PC-9 (cell line): ENCODE measurements at regions not wholly inside any gene's neighbourhood (a gene's known extent, or its start where the extent isn't known, plus 50 kb on each side); places are given as distances from the start of the nearest gene placed in this dataset.

Source experiments
- BruUV-seq: library from RNA; stranded (reverse); fragments of 400-500 nt; replicated peaks from 2 replicates; lab custom pipeline; 2021; lab: Mats Ljungman, UMichigan
- CTCF ChIA-PET: fragments of 300-600 bp; sonication (Branson Sonifier 250); formaldehyde crosslinking; loops from one replicate; lab custom pipeline; 2022; ENCODE audit warnings: antibody characterized with exemption; lab: Charles Lee
- POLR2A ChIA-PET: fragments of 300-600 bp; sonication (Branson Sonifier 250); formaldehyde crosslinking; loops from one replicate; lab custom pipeline; 2022; ENCODE audit warnings: antibody characterized with exemption; ENCODE audit not compliant: unreplicated experiment; lab: Charles Lee
- DNase-seq, 2 experiments: peaks; one replicate each; pipeline versions ENCODE4 v3.0.0 to v3.0.0-alpha.2; 2015 to 2022; ENCODE audit warnings: mixed read lengths in 1 of 2
- H2AFZ ChIP-seq: fragments of 200-600 bp; sonication (generic); 2 replicates; pipeline ENCODE4 v1.8.1; 2017; ENCODE audit warnings: antibody characterized with exemption
- H3F3A ChIP-seq: fragments of 200-600 bp; sonication (generic); 2 replicates; pipeline ENCODE4 v1.8.1; 2017; ENCODE audit warnings: antibody characterized with exemption, mild to moderate bottlenecking, low read depth; ENCODE audit not compliant: insufficient read depth
- H3K27ac ChIP-seq: fragments of 200-600 bp; sonication (generic); 2 replicates; pipeline ENCODE4 v1.6.1; 2016; ENCODE audit warnings: mixed run types
- H3K27me3 ChIP-seq: fragments of 200-600 bp; sonication (generic); 2 replicates; pipeline ENCODE4 v1.6.1; 2016; ENCODE audit warnings: low read depth, mixed run types; ENCODE audit not compliant: insufficient read depth
- H3K36me3 ChIP-seq: fragments of 200-600 bp; sonication (generic); 2 replicates; pipeline ENCODE4 v1.6.1; 2016; ENCODE audit warnings: low read depth, mixed run types
- H3K4me1 ChIP-seq: fragments of 200-600 bp; sonication (generic); replicated peaks from 2 replicates; pipeline ENCODE4 v1.6.1; 2016; ENCODE audit warnings: mixed run types; ENCODE audit not compliant: insufficient read depth
- H3K4me2 ChIP-seq: fragments of 200-600 bp; sonication (generic); 2 replicates; pipeline ENCODE4 v1.6.1; 2017; ENCODE audit warnings: mixed run types
- H3K4me3 ChIP-seq: fragments of 200-600 bp; sonication (generic); 2 replicates; pipeline ENCODE4 v1.6.1; 2016; ENCODE audit warnings: mixed run types
- H3K79me2 ChIP-seq: fragments of 200-600 bp; sonication (generic); 2 replicates; pipeline ENCODE4 v1.6.1; 2017; ENCODE audit warnings: low read depth, mixed run types
- H3K9me2 ChIP-seq: fragments of 200-600 bp; sonication (generic); 2 replicates; pipeline ENCODE4 v1.8.1; 2017; ENCODE audit warnings: mild to moderate bottlenecking; ENCODE audit not compliant: insufficient read depth
- H3K9me3 ChIP-seq: fragments of 200-600 bp; sonication (generic); 2 replicates; pipeline ENCODE4 v1.8.1; 2016; ENCODE audit warnings: low read depth; ENCODE audit not compliant: insufficient read depth
- H4K20me1 ChIP-seq: fragments of 200-600 bp; sonication (generic); 2 replicates; pipeline ENCODE4 v1.8.1; 2017; ENCODE audit not compliant: insufficient read depth
- CTCF ChIP-seq: fragments of 200-600 bp; sonication (generic); conservative IDR thresholded peaks from 2 replicates; pipeline ENCODE4 v1.6.1; 2017; ENCODE audit warnings: mixed run types, antibody characterized with exemption, mild to moderate bottlenecking, moderate library complexity
- EZH2 ChIP-seq: fragments of 200-600 bp; sonication (generic); IDR thresholded peaks from 2 replicates; pipeline ENCODE4 v1.8.0; 2017; ENCODE audit warnings: antibody characterized with exemption, low read depth
- intact Hi-C: fragments of 100-400 bp; cut with micrococcal nuclease; formaldehyde crosslinking; loops from one replicate; pipeline ENCODE4 v1.10.0; 2022; ENCODE audit not compliant: unreplicated experiment

GRCh38 chr18:6633310-6633709 is 96.2 kb upstream of the ARHGAP28 start:
- Histone ChIP-seq H3K4me3 (no peak overlapping the region), H2AFZ (no peak overlapping the region), H3K79me2 (no peaks in the 10 kb centered on the region), H3K27ac (no peak overlapping the region), H4K20me1 (no peaks in the 10 kb centered on the region), H3K9me2 (no peaks in the 10 kb centered on the region), H3K9me3 (no peaks in the 10 kb centered on the region), H3K36me3 (no peaks in the 10 kb centered on the region), H3K4me2 (no peak overlapping the region), H3K4me1 (no peaks in the 10 kb centered on the region), H3F3A (no peaks in the 10 kb centered on the region), H3K27me3 (no peaks in the 10 kb centered on the region; the same call in 1 of the 2 replicates)
- TF ChIP-seq EZH2 (no peak), CTCF (no peak)
- no peak for DNase-seq
- CTCF ChIA-PET: no interaction called here
- intact Hi-C loops: no loop called here
- POLR2A ChIA-PET: no interaction called here
- no TSS peak for BruUV-seq

- no peaks in the 10 kb centered on the region for H3K36me3 ChIP-seq
- intact Hi-C loops: no loop called here
- no peak for TF ChIP-seq CTCF
- TF ChIP-seq EZH2: no peak
- no peak overlapping the region for H3K4me2 ChIP-seq
- DNase-seq: no peak
- no peak overlapping the region for H2AFZ ChIP-seq
- CTCF ChIA-PET: no interaction called here
- H3K27me3 ChIP-seq: no peaks in the 10 kb centered on the region; the same call in 1 of the 2 replicates
- H3F3A ChIP-seq: no peaks in the 10 kb centered on the region
- H3K9me3 ChIP-seq: no peaks in the 10 kb centered on the region
- H3K4me1 ChIP-seq: no peaks in the 10 kb centered on the region
- no peak overlapping the region for H3K4me3 ChIP-seq
- BruUV-seq: no TSS peak
- no peaks in the 10 kb centered on the region for H3K9me2 ChIP-seq
- H3K79me2 ChIP-seq: no peaks in the 10 kb centered on the region
- H4K20me1 ChIP-seq: no peaks in the 10 kb centered on the region
- H3K27ac ChIP-seq: no peak overlapping the region
- POLR2A ChIA-PET: no interaction called here
Observed at GRCh38 chr18:6636091-6636490, 93.4 kb upstream of the ARHGAP28 start.

DNA sequence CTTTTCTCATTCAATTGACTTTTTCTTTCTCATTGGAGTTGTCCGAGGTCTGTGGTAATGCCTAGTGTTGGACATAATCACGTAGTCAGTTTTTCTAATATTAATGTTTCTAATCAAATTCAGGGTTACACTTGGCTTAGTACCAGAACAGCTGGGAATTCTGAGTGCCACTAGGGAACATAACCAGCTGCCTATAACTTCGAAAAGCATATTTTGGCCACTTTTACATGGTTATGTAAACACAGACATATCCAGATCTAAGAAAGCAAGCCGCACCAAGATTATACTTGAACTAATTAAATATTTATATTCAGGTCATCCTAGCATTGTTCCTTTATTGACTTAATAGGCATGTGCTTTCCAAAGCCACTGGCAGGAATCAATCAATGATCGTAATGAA is 91.1 kb upstream of the ARHGAP28 start:
- ChIA-PET CTCF (no interaction called here), POLR2A (no interaction called here)
- TF ChIP-seq CTCF: no peak
- TF ChIP-seq EZH2: no peak
- DNase-seq: no peak
- Histone ChIP-seq H3K9me3 (no peaks in the 10 kb centered on the region), H2AFZ (no peak overlapping the region), H4K20me1 (no peaks in the 10 kb centered on the region), H3K27me3 (no peaks in the 10 kb centered on the region; the same call in 1 of the 2 replicates), H3K4me1 (no peaks in the 10 kb centered on the region), H3F3A (no peaks in the 10 kb centered on the region), H3K27ac (no peak overlapping the region), H3K9me2 (no peaks in the 10 kb centered on the region), H3K4me2 (no peak overlapping the region), H3K36me3 (no peaks in the 10 kb centered on the region), H3K79me2 (no peaks in the 10 kb centered on the region), H3K4me3 (no peak overlapping the region)
- intact Hi-C loops: no loop called here
- no TSS peak for BruUV-seq
